Endothelial cell of umbilical vein (primary cell): ENCODE measurements at regions not wholly inside any gene's neighbourhood (a gene's known extent, or its start where the extent isn't known, plus 50 kb on each side); places are given as distances from the start of the nearest gene placed in this dataset.

Experiments used
- BruUV-seq: library from RNA; stranded (reverse); fragments of 400-500 nt; replicated peaks from 2 replicates; lab custom pipeline; 2021; lab: Mats Ljungman, UMichigan
- CTCF ChIA-PET: fragments of 300-600, 350-600 bp; sonication (Branson Sonifier 250); formaldehyde crosslinking; loops from one replicate; lab custom pipeline; 2021; ENCODE audit warnings: antibody characterized with exemption, inconsistent platforms; lab: Charles Lee
- POLR2A ChIA-PET: fragments of 300-600, 350-600 bp; sonication (Branson Sonifier 250); formaldehyde crosslinking; loops from one replicate; lab custom pipeline; 2021; ENCODE audit warnings: antibody characterized with exemption, inconsistent platforms; lab: Charles Lee
- DNase-seq: peaks from one replicate; pipeline ENCODE4 v3.0.0-alpha.2; 2011; ENCODE audit warnings: low read depth, low spot score
- FAIRE-seq: peaks from 2 replicates; lab custom pipeline; 2011; peaks lifted over from hg19 to GRCh38; lab: Jason Lieb, UNC
- H2AFZ ChIP-seq: 2 replicates; pipeline ENCODE4 v1.6.0; 2012; ENCODE audit warnings: low read depth, low read length, control low read depth, inconsistent platforms
- H3K27ac ChIP-seq: 2 replicates; pipeline ENCODE4 v1.5.1; 2011; ENCODE audit warnings: low read depth, mild to moderate bottlenecking, control low read depth, low read length, moderate library complexity; ENCODE audit not compliant: insufficient read depth
- H3K27me3 ChIP-seq, 2 experiments: 2 replicates each; pipeline versions ENCODE4 v1.6.0 to v1.6.1; 2011; ENCODE audit warnings: low read length in 2 of 2, mixed read lengths in 1 of 2; ENCODE audit not compliant: control insufficient read depth in 2 of 2, insufficient read depth in 2 of 2
- H3K36me3 ChIP-seq, 2 experiments: 2 replicates in 1 of 2; 3 replicates in 1 of 2; pipeline ENCODE4 v1.5.1; 2011; ENCODE audit warnings: low read length in 2 of 2, mild to moderate bottlenecking in 1 of 2, moderate library complexity in 1 of 2; ENCODE audit not compliant: control insufficient read depth in 2 of 2, insufficient read depth in 2 of 2; ENCODE audit errors: extremely low read depth in 1 of 2
- H3K4me1 ChIP-seq: 3 replicates; pipeline ENCODE4 v1.5.1; 2011; ENCODE audit warnings: mild to moderate bottlenecking, low read length; ENCODE audit not compliant: control insufficient read depth, insufficient read depth; ENCODE audit errors: extremely low read depth
- H3K4me2 ChIP-seq: 2 replicates; pipeline ENCODE4 v1.6.1; 2011; ENCODE audit warnings: low read length, control low read depth, mixed read lengths; ENCODE audit not compliant: insufficient read depth
- H3K4me3 ChIP-seq, 3 experiments: fragments of 200-600 bp in 1 of 3; sonication (generic), shearing (Covaris generic) in 1 of 3; replicated peaks in 1 of 3; 2 replicates each; pipeline ENCODE4 v1.5.1; 2011 to 2016; ENCODE audit warnings: control low read depth in 3 of 3, low read length in 3 of 3, mild to moderate bottlenecking in 2 of 3, inconsistent platforms in 1 of 3, low read depth in 1 of 3, moderate library complexity in 1 of 3; ENCODE audit not compliant: insufficient read depth in 1 of 3
- H3K79me2 ChIP-seq: 2 replicates; pipeline ENCODE4 v1.6.0; 2012; ENCODE audit warnings: low read length, inconsistent platforms; ENCODE audit not compliant: control insufficient read depth, insufficient read depth
- H3K9ac ChIP-seq: replicated peaks from 2 replicates; pipeline ENCODE3; 2011; ENCODE audit warnings: low read length, control low read depth; ENCODE audit not compliant: insufficient read depth; ENCODE audit errors: extremely low read depth
- H3K9me1 ChIP-seq: replicated peaks from 3 replicates; pipeline ENCODE4 v1.6.0; 2011; ENCODE audit warnings: mild to moderate bottlenecking, low read length; ENCODE audit not compliant: control insufficient read depth, insufficient read depth; ENCODE audit errors: extremely low read depth
- H3K9me3 ChIP-seq: replicated peaks from 2 replicates; pipeline ENCODE4 v1.5.1; 2012; ENCODE audit warnings: low read length, inconsistent platforms; ENCODE audit not compliant: control insufficient read depth, insufficient read depth
- H4K20me1 ChIP-seq: replicated peaks from 2 replicates; pipeline ENCODE3; 2011; ENCODE audit warnings: mild to moderate bottlenecking, low read length; ENCODE audit not compliant: control insufficient read depth, insufficient read depth; ENCODE audit errors: extremely low read depth
- EZH2 ChIP-seq: IDR thresholded peaks from 2 replicates; pipeline ENCODE4 v1.6.1; 2012; ENCODE audit warnings: borderline replicate concordance, low read depth, mild to moderate bottlenecking, moderate library complexity, low read length, inconsistent platforms; ENCODE audit not compliant: severe bottlenecking
- FOS ChIP-seq: IDR thresholded peaks from 2 replicates; pipeline ENCODE4 v1.6.1; 2011; ENCODE audit warnings: mild to moderate bottlenecking, low read length, moderate library complexity, borderline replicate concordance; ENCODE audit not compliant: insufficient read depth
- GATA2 ChIP-seq: IDR thresholded peaks from 2 replicates; pipeline ENCODE4 v1.7.0; 2011; ENCODE audit warnings: low read depth, mild to moderate bottlenecking, moderate library complexity, mixed read lengths, low read length; ENCODE audit not compliant: insufficient read length, insufficient read depth
- JUN ChIP-seq: IDR thresholded peaks from 2 replicates; pipeline ENCODE4 v1.6.1; 2011; ENCODE audit warnings: borderline replicate concordance, low read depth; ENCODE audit not compliant: insufficient read length, insufficient read depth
- MYC ChIP-seq: IDR thresholded peaks from one replicate; pipeline ENCODE4 v1.6.1; 2011; ENCODE audit warnings: mild to moderate bottlenecking, low read depth, low read length
- POLR2A ChIP-seq: IDR thresholded peaks from 2 replicates; pipeline ENCODE4 v1.6.1; 2012; ENCODE audit warnings: low read depth, mild to moderate bottlenecking, control low read depth, low read length
- POLR2AphosphoS5 ChIP-seq: IDR thresholded peaks from 2 replicates; pipeline ENCODE4 v1.6.1; 2012; ENCODE audit warnings: low read depth, mild to moderate bottlenecking, control low read depth, low read length, moderate library complexity; ENCODE audit not compliant: insufficient read depth
- dilution Hi-C: fragments of 300-500 bp; cut with MboI; formaldehyde crosslinking; loops from one replicate; pipeline ENCODE4 v1.15.0; 2019; ENCODE audit warnings: low sequenced_read_pairs; ENCODE audit not compliant: extremely low pct_ligation_motif_present
- intact Hi-C: fragments of 100-400 bp; cut with micrococcal nuclease; formaldehyde crosslinking; loops from one replicate; pipeline ENCODE4 v1.10.0; 2022
- TF ChIP-seq, protein P1 (sequence below), 2 donors: IDR thresholded peaks; 1 replicate in 1 of 2; 2 replicates in 1 of 2; pipeline ENCODE4 v1.5.1; 2011; ENCODE audit warnings: low read length in 2 of 2, mild to moderate bottlenecking in 2 of 2, moderate library complexity in 2 of 2, control low read depth in 1 of 2, inconsistent platforms in 1 of 2, low read depth in 1 of 2; ENCODE audit not compliant: insufficient read depth in 1 of 2; ENCODE audit errors: extremely low read depth in 1 of 2
- TF ChIP-seq, protein P2 (sequence below): IDR thresholded peaks from 2 replicates; pipeline ENCODE4 v1.6.1; 2011; ENCODE audit not compliant: insufficient read depth, insufficient read length

DNA sequence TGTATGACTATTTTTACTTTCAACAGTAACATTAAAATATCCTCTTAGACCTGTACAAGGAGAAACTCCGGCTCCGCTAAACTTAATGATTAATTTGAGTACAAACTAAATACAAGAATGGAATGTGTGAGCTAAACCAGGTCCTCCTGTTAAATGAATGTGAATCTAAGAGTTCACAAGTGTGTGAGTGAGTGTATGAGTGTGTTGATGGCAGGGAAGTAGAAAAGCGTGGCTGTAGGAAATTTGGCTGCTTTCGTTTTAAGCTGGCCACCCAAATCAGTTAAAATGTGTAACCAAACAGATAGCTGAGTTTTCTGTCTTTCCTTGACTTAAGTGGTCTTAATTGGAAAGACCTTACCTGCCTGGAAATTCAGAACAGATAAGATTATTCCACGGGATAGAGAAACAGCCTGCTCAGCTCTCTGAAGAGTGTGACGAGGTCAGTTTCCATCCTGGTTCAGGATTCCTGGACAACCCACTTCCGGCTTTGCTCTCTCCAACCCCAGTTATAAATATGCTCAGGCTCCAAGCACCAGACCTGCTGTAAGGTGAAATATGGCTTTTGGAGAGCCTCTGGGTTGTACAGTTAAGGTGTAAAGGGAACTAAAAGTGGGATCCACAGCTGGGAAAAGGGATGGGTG, 908.6 kb upstream of the EDIL3 start:
- no peaks in the 10 kb centered on the region for H3K4me1 ChIP-seq
- H3K9ac ChIP-seq: no peak overlapping the region
- POLR2A ChIA-PET: no interaction called here
- peak overlapping the region; percentile 17 for H3K4me2 ChIP-seq
- no peaks in the 10 kb centered on the region for H3K79me2 ChIP-seq
- CTCF ChIA-PET: no interaction called here
- H3K9me1 ChIP-seq: no peaks in the 10 kb centered on the region
- DNase-seq: no peak
- no peaks in the 10 kb centered on the region for H3K9me3 ChIP-seq
- TF ChIP-seq, protein P1, sequence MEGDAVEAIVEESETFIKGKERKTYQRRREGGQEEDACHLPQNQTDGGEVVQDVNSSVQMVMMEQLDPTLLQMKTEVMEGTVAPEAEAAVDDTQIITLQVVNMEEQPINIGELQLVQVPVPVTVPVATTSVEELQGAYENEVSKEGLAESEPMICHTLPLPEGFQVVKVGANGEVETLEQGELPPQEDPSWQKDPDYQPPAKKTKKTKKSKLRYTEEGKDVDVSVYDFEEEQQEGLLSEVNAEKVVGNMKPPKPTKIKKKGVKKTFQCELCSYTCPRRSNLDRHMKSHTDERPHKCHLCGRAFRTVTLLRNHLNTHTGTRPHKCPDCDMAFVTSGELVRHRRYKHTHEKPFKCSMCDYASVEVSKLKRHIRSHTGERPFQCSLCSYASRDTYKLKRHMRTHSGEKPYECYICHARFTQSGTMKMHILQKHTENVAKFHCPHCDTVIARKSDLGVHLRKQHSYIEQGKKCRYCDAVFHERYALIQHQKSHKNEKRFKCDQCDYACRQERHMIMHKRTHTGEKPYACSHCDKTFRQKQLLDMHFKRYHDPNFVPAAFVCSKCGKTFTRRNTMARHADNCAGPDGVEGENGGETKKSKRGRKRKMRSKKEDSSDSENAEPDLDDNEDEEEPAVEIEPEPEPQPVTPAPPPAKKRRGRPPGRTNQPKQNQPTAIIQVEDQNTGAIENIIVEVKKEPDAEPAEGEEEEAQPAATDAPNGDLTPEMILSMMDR (IDR thresholded peaks at IDR 0.05; ENCODE audit: extremely low read depth in 1 of 2, insufficient read depth in 1 of 2, low read depth in 1 of 2, low read length in 2 of 2): no peak
- TF ChIP-seq FOS: no peak
- TF ChIP-seq POLR2A: no peak
- TF ChIP-seq MYC: no peak
- no peak for TF ChIP-seq EZH2
- no peak for TF ChIP-seq GATA2
- TF ChIP-seq, protein P2, sequence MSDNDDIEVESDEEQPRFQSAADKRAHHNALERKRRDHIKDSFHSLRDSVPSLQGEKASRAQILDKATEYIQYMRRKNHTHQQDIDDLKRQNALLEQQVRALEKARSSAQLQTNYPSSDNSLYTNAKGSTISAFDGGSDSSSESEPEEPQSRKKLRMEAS: no peak
- TF ChIP-seq JUN: no peak
- TF ChIP-seq POLR2AphosphoS5: no peak
- H3K36me3 ChIP-seq: no peaks in the 10 kb centered on the region
- H4K20me1 ChIP-seq: no peaks in the 10 kb centered on the region
- no peak overlapping the region for H3K4me3 ChIP-seq
- no peaks in the 10 kb centered on the region for H3K27me3 ChIP-seq
- intact Hi-C loops: no loop called here
- dilution Hi-C loops: no loop called here
- BruUV-seq: no TSS peak
- no peak overlapping the region for H3K27ac ChIP-seq
- no peak for FAIRE-seq
- no peak overlapping the region for H2AFZ ChIP-seq
